ENCODE measurements at regions not wholly inside any gene's neighbourhood (a gene's known extent, or its start where the extent isn't known, plus 50 kb on each side); places are given as distances from the start of the nearest gene placed in this dataset.

- DNase-seq (ENCODE audit: low read depth in 2 of 2) = no peak
Observed at GRCh38 chr4:108331905-108332632, 163.3 kb upstream of the LEF1 start.

DNA sequence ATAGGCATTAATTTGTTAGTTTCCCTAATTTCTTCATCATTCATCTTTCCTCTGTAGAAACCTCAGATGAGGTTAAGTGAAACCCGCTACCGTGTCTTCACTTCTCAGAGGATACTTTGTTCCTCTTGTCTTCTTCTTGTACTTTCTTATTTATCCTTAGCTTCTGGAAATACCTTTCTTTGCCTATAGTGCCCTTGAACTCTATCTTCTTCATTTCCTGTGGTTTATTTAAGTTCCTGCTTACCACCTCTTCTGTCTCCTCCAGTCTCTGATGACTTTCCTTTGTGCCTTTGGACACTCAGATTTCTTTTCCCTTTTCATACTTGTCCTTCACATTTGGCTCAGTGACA lies 159.6 kb upstream of the LEF1 start:
- DNase-seq (ENCODE audit: low read depth in 2 of 2) = no peak

DNA sequence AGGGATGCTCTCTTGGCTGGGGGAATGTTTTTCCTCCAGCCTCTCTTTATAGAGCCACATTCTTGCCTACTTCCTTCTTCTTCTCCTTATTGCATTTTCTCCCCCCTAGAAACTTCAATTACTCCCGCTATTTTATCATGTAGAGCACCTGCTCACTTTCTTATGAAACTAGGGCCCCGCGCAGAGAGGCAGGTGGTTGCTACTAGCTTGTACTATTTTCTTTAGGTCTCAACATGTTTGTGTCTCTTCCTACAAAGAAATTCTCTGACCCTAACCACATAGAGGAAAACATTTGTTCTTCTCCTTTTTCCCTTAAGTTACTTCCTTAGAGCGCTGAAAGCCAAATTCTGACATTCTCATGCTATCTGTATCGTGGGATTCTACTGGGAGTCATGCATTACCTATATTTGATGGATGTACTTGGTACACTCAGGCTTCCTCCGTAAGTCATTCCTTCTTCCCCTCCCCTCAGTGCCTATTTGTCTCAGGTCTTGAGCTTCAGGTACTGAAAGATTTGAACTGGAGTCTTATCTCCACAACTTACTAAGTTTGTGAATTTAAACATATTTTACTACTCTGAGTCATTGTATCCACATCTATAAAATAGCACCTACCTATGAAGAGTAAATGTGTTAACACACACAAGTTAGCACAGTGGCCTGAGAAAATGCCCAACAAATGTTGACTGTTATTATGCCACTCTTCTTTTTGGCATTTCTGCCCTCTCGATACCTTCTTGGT lies 159.1 kb upstream of the LEF1 start:
- no peak for DNase-seq (ENCODE audit: low read depth in 2 of 2)

DNA sequence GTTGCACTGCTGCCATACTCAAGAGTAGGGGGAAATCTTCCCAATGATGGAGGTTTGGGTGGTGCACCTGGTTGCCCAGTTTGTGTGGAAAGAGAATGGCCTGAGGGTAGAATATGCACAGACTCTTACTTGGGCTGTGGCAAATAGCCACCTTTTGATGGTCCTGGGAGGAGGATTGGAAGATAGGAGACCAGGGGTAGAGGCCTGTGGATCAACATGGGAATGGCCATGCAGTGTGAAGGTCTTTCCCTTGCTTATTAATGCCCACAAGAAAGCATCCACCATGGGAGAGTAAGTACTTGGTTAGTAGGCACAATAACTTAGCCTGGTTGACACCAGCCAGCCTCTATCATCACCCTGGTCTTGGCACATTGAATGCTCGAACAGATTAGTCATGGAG lies 156.8 kb upstream of the LEF1 start:
- DNase-seq (ENCODE audit: low read depth in 2 of 2) = no peak

- no peak for DNase-seq (ENCODE audit: low read depth in 2 of 2)
Observed at GRCh38 chr4:108324450-108324849, 155.7 kb upstream of the LEF1 start.

DNA sequence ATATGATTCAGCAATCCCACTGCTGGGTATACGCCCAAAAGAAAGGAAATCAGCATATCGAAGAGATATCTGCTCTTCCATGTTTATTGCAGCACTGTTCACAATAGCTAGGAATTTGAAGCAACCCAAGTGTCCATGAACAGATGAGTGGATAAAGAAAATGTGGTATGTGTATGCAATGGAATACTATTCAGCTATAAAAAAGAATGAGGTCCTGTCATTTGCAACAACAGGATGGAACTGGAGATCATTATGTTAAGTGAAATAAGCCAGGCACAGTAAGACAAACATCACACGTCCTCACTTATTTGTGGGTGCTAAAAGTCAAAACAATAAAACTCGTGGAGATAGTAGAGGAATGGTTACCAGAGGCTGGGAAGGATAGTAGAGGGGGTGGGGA lies 153.8 kb upstream of the LEF1 start:
- DNase-seq (ENCODE audit: low read depth in 2 of 2) = no peak

- DNase-seq (ENCODE audit: low read depth in 2 of 2) = no peak
Observed at GRCh38 chr4:108320061-108320460, 151.3 kb upstream of the LEF1 start.

- no peak for DNase-seq (ENCODE audit: low read depth in 2 of 2)
Observed at GRCh38 chr4:108317377-108317776, 148.6 kb upstream of the LEF1 start.

DNA sequence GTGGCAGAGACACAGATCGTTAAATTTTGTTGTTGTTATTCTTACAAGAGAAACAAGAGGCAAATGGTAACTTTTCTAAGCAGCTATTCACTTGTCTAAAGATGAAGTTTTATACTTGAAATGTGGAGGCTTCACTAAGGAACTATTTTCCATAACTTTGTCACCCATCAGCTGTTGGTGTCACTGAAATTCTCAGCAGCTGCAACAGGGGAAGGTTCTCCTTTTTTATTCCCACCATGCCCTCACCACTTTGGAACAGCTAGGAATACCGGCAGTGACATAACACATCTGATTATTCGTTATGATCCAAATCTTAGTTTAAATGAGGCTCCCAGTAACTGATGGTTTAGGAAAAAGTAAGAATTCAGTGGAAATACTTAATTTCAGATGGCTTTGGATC lies 147.0 kb upstream of the LEF1 start:
- no peak for DNase-seq (ENCODE audit: low read depth in 2 of 2)

DNA sequence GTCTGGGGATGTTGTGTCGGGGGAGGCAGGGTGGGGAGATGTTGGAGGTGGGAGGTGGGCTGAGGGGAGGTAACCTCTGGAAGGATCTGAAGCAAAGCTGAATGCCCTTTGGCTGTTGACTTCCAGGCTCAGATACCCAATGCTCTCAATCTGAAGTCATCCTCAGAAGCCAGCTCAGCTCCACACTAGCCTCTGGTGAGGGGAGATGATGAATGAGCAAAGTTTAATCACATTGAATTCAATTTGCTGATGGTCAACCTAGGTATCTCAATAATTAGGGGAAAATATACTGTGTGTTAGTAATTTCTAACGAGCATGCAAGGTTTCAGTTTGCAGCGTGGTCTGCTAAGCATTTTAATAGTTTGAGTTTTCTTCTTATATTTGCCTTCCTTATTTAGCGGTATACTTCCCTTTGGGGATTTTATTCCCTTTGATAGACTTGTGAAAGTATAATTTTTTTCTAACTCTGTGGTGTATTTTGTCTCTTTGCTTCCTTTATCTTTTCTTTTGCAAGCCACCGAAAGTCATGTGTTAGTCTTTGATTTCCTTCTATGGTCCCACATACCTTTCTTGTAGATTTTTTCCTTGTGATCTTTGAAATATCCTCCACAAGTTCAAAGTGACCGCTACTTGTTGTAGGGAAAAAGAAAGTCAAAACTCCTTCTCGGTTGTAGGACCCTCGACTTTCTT lies 146.3 kb upstream of the LEF1 start:
- no peak for DNase-seq (ENCODE audit: low read depth in 2 of 2)

GRCh38 chr4:108313546-108314339 lies 145.0 kb upstream of the LEF1 start:
- no peak for DNase-seq (ENCODE audit: low read depth in 2 of 2)

- DNase-seq (ENCODE audit: low read depth in 2 of 2) = no peak
Observed at GRCh38 chr4:108311313-108311712, 142.6 kb upstream of the LEF1 start.

DNA sequence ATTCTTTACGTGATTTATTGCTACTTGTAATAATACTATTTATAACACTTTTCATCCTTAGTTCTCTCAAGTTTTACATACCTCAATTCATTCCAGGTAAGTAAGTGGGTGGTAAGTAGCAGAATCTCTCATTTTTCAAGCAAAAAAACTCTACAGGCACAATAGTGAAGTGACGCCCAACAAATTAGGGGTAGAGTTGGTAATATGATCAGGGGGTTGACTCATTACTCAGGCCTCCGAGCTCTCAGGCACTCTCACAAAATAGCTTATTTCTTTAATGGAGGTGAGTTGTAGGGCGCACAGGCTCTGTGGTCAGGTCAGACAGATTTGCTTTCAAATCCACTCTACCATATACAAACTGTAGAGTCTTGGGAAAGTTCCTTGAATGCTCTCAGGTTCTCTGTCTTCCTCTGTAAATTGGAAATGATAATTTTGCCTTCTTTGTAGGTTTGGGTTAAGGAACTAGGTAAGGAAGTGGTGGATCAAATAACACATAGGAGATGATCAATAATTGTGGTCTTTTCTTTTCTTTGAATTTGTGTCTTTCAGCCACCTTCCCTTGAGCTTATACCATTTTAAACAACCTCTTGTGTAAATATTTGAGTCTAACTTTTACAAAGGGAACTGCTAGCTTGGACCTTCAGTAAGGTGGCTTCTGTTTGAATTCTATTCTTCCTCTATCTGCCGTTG lies 134.9 kb upstream of the LEF1 start:
- DNase-seq (ENCODE audit: low read depth in 2 of 2) = no peak

DNA sequence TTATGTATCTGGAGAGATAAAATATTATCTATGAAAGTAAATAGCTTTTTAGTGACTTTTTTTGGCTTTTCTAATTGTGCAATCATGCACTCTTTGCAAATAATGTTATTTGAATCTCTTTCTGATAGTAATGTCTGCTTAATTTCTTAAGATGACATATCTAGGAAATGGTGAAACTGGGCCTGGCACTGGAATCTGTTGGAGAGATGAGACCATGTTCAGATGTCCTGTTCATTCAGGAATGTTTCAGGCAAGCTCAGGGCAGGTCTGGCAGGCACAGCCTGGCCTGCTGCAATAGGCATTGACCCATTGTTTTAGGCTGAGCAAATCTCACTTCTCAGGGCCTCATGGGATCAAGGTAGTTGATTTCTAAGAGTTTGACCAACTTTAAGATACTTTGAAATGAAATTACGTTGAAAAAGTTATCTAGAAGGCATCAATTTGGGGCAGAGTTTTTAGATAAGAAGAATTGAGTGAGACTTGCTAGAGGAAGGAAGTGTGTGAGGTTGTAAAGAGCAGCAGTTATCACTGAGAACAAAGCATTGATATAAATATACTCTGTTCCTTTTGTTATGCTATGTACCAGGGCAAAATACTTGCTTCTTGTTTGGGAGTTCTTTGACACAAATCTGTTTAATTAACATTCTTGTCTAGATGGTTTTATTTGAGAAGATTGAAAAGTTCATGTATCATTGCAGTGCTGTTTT lies 133.0 kb upstream of the LEF1 start:
- DNase-seq (ENCODE audit: low read depth in 2 of 2) = no peak

DNA sequence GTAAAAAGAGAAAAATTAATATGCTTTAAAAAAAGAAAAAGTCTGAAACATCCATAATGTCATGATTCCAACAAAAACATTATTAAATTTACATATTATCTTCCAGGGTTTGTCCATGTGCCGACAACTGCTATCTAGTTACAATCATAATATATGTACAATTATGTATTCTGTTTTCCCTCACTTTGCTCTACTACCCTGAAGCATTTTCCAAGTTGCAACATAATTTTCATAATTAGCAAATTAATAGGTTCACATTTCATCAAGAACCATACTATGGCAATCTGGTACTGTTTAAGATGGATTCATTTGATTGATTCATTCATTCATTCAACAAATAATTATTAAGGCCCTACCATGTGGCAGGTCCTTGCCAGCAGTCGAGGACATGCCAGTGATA lies 128.9 kb upstream of the LEF1 start:
- no peak for DNase-seq (ENCODE audit: low read depth in 2 of 2)

- no peak for DNase-seq (ENCODE audit: low read depth in 2 of 2)
Observed at GRCh38 chr4:108292229-108292628, 123.5 kb upstream of the LEF1 start.

GRCh38 chr4:108291137-108291536 lies 122.4 kb upstream of the LEF1 start:
- DNase-seq (ENCODE audit: low read depth in 2 of 2) = no peak

DNA sequence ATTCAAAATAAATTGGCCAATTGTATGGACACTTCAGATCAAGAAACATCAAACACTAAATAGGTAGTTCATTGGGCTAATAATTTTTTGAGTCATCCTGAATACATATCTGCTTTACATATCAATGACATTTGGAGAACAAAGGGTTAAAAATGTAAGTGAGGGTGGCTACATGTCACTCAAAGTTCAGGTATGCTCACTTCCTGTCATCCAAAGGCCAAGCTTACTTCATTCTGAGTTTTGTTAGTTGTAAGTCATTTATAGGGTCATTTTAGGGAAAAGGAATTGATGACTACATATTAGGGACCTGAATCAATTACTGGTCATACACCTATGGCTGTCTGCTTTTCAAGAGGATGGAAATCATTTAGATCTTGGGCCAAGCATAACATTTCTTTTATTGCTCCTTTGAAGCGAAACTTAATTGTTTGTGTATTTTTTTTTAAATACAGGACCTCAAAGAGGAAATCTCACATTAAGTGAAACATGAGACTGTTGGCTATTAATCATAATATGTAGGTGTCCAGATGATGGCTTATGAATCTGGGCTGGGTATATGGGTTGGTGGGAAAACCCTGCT lies 119.2 kb upstream of the LEF1 start:
- DNase-seq (ENCODE audit: low read depth in 2 of 2) = no peak

DNA sequence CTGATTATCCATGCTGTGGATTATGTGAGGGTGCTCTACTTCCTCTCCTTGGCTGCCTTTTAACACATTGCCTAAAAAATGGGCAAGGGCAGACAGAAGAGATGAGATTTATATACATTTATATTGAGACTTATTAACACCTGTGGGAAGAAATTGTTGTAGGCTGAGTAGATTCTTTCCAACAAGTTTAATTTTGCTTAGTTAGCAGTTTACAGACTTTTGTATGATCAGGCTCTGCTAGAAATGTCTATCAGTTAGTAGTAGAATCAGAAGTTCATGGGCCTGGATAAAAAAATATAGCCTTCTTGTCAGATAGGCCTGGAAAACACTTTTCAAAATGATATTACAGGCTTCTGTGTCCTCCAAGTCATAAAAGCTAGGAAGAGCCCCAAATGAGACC lies 111.3 kb upstream of the LEF1 start:
- DNase-seq (ENCODE audit: low read depth in 2 of 2) = no peak

DNA sequence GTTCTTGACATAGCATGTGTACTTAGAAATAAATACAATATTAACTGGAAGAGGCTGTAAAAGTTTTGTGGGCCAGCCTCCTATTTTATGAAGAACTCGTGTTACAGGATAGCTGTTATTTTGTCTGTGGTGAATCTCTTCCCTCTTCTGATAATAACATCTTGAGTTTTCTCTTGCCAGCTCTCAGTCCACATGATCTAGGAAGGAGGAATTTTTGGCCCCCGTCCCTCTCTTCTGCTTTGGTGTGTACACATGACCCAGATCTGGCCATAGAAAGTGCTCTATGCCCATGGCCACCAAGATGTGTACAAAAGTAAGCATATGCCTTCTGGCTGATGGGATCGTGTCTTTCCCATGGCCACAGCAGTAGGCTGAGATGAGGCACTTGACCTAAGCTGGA lies 108.0 kb upstream of the LEF1 start:
- no peak for DNase-seq (ENCODE audit: low read depth in 2 of 2)

DNA sequence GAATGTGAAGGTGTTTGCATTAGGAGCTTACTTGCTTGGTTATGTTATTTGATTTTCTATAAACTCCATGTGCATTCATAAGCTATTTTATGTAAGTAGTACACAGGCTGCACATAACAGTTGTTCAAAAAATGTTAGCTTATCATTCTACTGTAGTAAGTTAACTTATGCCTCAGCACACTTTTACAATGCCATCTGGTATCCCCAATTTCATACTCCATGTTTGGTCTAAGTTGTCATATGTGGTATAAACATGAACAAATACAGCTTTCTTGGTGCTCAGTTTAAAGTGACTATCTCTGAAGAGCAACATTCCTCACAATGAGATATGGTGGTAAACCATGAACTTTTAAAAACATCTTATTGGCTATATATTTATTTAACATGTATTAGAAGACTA lies 104.3 kb upstream of the LEF1 start:
- no peak for DNase-seq (ENCODE audit: low read depth in 2 of 2)
